SK-MEL-5 (cell line): ENCODE measurements at regions not wholly inside any gene's neighbourhood (a gene's known extent, or its start where the extent isn't known, plus 50 kb on each side); places are given as distances from the start of the nearest gene placed in this dataset.

Source experiments
- DNase-seq: peaks from one replicate; pipeline ENCODE4 v3.0.0-alpha.2; 2016; ENCODE audit warnings: low read depth, low spot score
- in situ Hi-C: cut with HindIII; loops from 2 replicates; pipeline ENCODE4 v1.10.0; 2016; ENCODE audit warnings: low sequenced_read_pairs, high pct_unique_total_duplicates, low pct_unique_long_range_greater_than_20kb

DNA sequence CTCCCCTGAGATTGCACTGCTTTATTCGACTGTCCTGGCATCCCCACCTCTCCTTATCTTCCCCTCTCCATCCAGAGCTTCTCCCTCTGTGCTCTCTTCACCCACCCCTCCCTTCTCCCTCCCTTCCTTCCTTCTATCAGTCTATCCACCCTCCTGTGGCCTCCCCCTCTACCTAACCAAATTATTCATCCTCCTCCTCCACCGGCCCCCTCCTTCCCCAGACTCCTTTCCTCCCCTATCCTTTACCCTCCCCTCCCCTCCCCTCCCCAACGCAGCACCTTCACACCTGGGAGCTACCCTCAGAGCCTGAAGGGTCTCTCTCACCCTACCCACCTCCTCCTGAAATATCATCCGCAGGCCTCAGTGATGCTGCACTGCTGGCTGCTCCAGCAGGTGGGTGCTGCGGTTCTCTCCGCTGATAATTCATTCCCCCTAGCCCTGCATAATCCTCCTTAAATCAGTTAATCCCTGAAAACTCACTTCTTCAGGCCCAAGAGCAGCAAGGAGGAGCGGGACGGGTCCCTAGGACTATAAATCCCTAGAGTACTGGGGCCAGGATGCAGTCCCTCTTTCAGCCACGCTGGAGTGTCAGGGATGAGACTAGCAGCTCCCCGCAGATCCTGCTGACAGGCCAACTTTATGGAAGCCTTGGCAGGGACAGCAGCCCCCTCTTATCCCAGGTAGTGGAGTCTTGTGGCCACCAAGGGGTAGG is 97.8 kb downstream of the PCDH1 start:
- no peak for DNase-seq
- in situ Hi-C loops, result no loop called here

DNA sequence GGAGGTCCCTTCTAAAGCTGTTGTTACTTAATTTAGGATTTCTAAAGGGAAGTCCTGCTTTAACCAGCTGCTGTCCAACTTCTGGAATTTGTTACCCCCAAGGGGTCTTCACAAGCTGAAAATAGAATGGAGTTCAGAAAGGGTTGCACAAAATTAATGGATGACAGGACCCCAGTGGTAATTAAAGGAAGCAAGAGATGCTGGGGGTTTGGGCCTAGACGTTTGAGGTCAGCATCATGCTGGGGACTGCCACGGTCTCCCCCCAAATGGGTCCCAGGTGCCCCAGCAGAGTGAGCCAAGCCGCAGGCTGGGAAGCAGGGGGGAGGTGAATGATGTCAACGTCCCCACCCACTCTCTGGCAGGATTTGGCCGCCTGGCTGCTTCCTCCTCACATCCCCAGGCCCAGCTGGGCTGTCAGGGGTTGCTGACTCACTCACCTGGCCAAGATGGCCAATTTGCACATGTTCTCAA is 97.5 kb upstream of the ARAP3 start:
- in situ Hi-C loops, result no loop called here
- no peak for DNase-seq

GRCh38 chr5:141778683-141779082 is 96.7 kb upstream of the ARAP3 start:
- no peak for DNase-seq
- in situ Hi-C loops, result no loop called here

GRCh38 chr5:141778206-141778605 is 96.2 kb upstream of the ARAP3 start:
- DNase-seq, result no peak
- in situ Hi-C loops, result no loop called here

GRCh38 chr5:141777711-141778110 is 95.7 kb upstream of the ARAP3 start:
- no peak for DNase-seq
- in situ Hi-C loops, result no loop called here

GRCh38 chr5:141777130-141777529 is 95.1 kb upstream of the ARAP3 start:
- DNase-seq, result no peak
- in situ Hi-C loops, result no loop called here

DNA sequence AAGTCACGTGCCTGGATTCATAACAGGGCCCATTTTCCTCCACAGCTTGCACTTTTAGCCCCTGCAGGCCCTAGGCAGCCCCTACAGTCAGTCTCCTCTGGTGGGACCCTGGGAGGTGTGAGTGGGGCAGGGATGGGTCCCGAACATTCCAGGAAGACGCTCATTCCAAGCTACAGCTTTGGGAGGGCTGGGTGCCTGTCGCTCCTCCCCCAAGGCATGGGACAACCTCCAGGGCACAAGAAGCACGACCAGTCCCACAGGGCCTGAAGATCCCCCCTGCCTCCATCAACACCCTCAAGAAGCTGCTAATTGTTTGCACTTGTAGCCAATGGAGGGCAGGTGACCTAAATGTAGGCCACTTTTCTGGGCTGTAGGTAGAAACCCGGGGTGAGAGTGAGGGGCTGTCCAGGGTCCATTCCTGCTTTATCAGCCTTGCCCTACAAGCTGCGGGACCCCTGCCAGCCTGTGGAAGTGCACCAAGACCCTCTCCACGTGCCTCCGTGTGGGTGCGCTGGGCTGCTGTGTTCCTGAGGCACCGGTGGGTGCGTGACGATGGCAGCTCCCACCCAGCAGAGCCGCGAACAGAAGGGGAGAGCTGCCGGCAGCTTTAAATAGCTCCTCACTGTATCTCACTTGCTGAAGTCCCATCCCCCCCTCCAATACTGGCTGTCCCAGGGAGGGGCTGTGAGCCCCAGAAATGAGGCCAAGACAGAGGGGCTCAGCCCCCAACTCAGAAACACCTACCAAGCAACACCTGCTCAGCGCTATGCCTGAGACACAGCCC is 91.9 kb upstream of the ARAP3 start:
- in situ Hi-C loops, result no loop called here
- no peak for DNase-seq

DNA sequence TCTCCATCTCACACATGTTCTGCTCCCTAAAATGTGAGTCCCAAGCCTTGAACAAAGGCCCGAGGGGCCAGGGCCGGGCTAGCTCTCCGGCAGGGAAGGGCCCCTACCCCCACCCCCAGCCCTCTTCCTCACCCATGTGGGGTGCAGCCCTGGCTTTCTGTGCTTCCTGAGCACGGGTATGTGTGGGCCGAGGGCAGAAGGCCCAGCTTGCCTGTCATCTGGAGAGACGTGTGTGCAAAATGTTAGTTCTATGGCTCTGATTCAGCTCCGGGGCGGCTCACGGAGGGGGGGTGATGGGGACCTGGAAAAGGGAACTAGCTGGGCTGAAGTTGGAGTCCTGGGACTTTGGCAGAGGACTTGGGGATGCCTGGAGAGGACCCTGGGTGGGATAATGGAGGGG is 90.3 kb upstream of the ARAP3 start:
- no peak for DNase-seq
- in situ Hi-C loops, result no loop called here

DNA sequence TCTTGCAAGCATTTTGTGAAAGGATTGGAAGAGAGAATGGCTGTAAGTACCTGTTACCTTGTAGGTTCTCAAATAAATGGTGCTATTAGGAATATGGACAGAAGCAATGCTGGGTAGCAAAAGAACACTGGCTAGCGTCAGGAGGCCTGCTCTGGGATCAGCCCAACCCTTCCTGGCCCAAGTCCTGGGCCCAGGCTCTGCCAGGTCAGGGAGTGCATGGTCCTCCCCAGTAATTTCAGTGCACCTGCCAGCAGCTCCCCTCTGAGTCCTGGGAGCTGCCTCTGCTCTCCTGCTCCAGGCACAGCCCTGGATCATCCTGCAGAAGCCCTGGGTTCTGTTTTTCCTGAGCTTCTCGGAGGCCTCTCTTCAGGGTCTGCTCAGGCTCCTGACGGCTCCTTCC is 89.5 kb upstream of the ARAP3 start:
- no peak for DNase-seq
- in situ Hi-C loops, result no loop called here

DNA sequence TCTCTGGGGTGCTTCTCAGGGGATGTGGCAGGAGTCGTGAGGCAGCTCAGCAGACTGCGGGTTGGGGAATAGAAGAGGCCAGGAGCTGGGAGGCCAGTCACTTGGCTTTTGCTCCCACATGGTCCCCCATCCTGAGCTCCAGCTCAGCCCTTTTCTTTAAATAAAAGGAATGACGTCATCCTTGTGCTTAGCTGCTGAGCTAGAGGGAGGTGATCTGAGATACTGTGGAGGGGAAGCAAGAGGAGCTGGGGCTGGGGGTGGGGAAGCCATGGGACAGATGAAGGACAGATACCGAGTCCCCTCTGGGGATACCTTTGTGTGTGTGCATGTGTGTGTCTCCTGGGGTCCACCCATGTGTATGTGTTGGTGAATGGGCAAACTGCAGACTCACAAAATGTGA is 89.0 kb upstream of the ARAP3 start:
- no peak for DNase-seq
- in situ Hi-C loops, result no loop called here

DNA sequence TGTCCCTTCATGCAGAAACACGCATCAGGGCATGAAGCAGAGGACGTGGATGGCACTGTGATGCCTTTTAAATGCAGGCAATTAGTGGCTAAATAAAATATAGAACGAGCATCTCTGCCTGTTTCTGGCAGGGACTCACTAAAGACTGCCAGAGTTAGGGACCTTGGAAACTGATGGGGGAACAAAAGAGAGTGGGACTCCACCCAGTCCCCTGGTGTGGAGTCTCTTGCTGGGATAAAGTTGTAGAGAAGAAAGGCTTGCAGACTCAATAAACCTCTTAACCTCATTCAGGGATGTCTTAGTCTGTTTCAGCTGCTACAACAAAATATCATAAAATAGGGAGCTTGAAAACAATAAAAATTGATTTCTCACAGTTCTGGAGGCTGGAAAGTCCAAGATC is 87.6 kb upstream of the ARAP3 start:
- in situ Hi-C loops, result no loop called here

GRCh38 chr5:141767671-141768070 is 85.6 kb upstream of the ARAP3 start:
- DNase-seq, result no peak
- in situ Hi-C loops, result no loop called here

More for the DNA sequence above, 87.6 kb upstream of the ARAP3 start:
- DNase-seq, result no peak

GRCh38 chr5:141765896-141766551 is 84.0 kb upstream of the ARAP3 start:
- no peak for DNase-seq
- in situ Hi-C loops, result no loop called here

- in situ Hi-C loops, result no loop called here
- no peak for DNase-seq
Measured at GRCh38 chr5:141763541-141763940, 81.5 kb upstream of the ARAP3 start.

DNA sequence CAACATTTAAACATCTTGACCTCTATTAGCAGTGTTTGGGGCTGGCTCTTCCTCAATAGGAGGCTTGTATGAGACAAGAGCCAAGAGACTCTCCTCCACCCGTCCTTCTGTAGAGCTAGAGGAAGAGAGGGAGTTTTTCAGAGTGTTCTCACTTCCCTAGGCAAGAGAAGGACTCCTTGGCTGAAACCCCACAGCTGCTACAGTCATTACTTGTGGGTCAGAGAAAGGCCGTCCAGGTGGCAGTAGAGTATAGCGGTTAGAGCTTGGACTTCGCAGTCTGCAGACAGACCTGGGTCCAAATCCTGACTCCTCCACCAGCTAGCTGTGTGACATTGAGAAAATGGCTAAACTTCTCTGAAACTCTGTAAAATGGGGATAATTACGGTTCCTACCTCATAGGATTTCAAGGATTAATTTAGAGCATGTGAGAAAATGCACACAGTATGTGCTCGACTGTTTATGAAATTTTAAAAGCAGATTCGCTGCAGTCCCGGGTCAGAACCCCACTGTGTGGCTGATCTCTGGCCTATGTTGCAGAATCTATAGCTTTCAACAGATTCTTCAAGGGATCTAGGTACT is 80.8 kb upstream of the ARAP3 start:
- in situ Hi-C loops, result no loop called here
- no peak for DNase-seq

- DNase-seq, result no peak
- in situ Hi-C loops, result no loop called here
Measured at GRCh38 chr5:141762316-141762715, 80.3 kb upstream of the ARAP3 start.

- no peak for DNase-seq
- in situ Hi-C loops, result no loop called here
Measured at GRCh38 chr5:141760753-141761152, 78.7 kb upstream of the ARAP3 start.

DNA sequence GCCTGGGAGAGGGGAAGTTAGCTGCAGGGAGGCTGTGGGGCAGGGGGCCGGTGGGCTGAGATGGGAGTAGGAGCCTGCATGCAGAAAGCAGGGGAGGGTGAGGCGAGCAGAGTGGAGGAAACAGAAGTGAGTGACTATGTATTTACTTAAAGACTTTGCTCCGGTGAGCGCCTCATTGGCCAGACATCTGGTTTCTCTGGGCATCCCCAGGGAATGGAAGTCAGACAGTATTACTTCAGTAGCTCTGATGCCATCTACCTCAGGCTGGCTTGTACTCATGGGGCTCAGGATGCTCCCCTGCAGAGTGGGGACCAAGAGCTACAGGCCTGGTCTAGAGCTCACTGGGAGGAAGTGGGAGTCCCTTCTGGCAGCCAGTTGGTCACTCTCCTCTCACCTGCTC is 78.2 kb upstream of the ARAP3 start:
- DNase-seq, result no peak
- in situ Hi-C loops, result no loop called here
